HAP-1 (cell line): ENCODE measurements at regions not wholly inside any gene's neighbourhood (a gene's known extent, or its start where the extent isn't known, plus 50 kb on each side); places are given as distances from the start of the nearest gene placed in this dataset.
"Not testable (repeated sequence)": the region's sequence is repeated elsewhere in the genome, so short reads cannot be mapped to it uniquely, and the experiment has no call there.

Source experiments
- DNase-seq, 2 experiments: peaks; one replicate each; pipeline ENCODE4 v3.0.0-alpha.2; 2016 to 2020; ENCODE audit warnings: low spot score in 2 of 2
- H3K27me3 ChIP-seq: fragments of 250-450 bp; sonication (Bioruptor Pico); 2 replicates; pipeline ENCODE4 v1.5.1; 2020; ENCODE audit warnings: low read depth, mild to moderate bottlenecking, moderate library complexity
- H3K36me3 ChIP-seq: fragments of 250-450 bp; sonication (Bioruptor Pico); replicated peaks from 2 replicates; pipeline ENCODE4 v1.5.1; 2020; ENCODE audit warnings: mild to moderate bottlenecking
- H3K4me1 ChIP-seq: fragments of 250-450 bp; sonication (Bioruptor Pico); 2 replicates; pipeline ENCODE4 v1.5.1; 2020; ENCODE audit warnings: mild to moderate bottlenecking
- H3K4me3 ChIP-seq: fragments of 250-450 bp; sonication (Bioruptor Pico); 2 replicates; pipeline ENCODE4 v1.5.1; 2020; ENCODE audit warnings: mild to moderate bottlenecking, moderate library complexity
- H3K9me3 ChIP-seq: fragments of 250-450 bp; sonication (Bioruptor Pico); 2 replicates; pipeline ENCODE4 v1.5.1; 2020; ENCODE audit warnings: mild to moderate bottlenecking, moderate library complexity
- in situ Hi-C: fragments of 300-500 bp; cut with MboI; formaldehyde crosslinking; loops from 3 replicates; pipeline ENCODE4 v1.14.3; 2020; ENCODE audit warnings: low sequenced_read_pairs, inconsistent platforms, mixed read lengths

DNA sequence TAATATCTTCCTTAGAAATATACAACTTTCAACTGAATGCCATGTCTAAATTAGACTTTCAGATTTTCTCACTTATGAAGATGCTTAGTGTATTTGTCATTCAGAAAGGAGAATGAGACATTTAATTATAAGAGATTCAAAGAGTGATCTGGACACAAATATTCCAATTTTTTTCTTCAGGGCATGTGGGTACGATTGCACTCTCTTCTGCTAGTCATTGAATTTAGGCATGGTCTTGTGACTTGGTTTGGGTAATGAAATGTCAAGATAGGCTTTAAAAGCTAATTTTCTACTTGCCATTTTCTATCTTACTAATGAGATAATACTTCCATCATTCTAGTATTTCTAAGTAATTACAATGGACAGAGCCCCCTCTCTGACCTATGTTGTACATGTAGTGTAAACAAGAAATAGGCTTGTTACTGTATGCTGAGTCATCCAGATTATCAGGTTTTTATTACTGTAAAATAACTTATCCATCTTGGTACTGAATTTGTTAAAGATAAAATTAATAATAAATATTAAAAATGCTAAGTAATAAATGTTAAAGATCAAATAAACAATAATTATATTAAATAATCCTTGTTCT lies 770.8 kb upstream of the BCHE start:
- Histone ChIP-seq H3K4me3 (no peak overlapping the region), H3K9me3 (no peaks in the 10 kb centered on the region), H3K27me3 (no peaks in the 10 kb centered on the region), H3K36me3 (no peaks in the 10 kb centered on the region), H3K4me1 (peaks cover 5% of the 10 kb centered on the region)
- in situ Hi-C loops = no loop called here
- no peak for DNase-seq

- H3K9me3 ChIP-seq = no peaks in the 10 kb centered on the region
- in situ Hi-C loops = no loop called here
- peaks cover 5% of the 10 kb centered on the region for H3K4me1 ChIP-seq
- no peak overlapping the region for H3K4me3 ChIP-seq
- no peaks in the 10 kb centered on the region for H3K36me3 ChIP-seq
- no peak for DNase-seq
- H3K27me3 ChIP-seq = no peaks in the 10 kb centered on the region
These were observed 769.8 kb upstream of the BCHE start for GRCh38 chr3:166606988-166607387.

GRCh38 chr3:166593776-166594175 lies 756.6 kb upstream of the BCHE start:
- in situ Hi-C loops = no loop called here
- H3K4me3 ChIP-seq = no peak overlapping the region
- H3K9me3 ChIP-seq = no peaks in the 10 kb centered on the region

GRCh38 chr3:166582236-166582635 lies 745.0 kb upstream of the BCHE start:
- no peaks in the 10 kb centered on the region for H3K36me3 ChIP-seq
- no peak overlapping the region for H3K4me3 ChIP-seq
- no peak for DNase-seq
- no peaks in the 10 kb centered on the region for H3K9me3 ChIP-seq
- peaks cover 5% of the 10 kb centered on the region for H3K4me1 ChIP-seq
- in situ Hi-C loops = no loop called here
- H3K27me3 ChIP-seq = no peaks in the 10 kb centered on the region

More at GRCh38 chr3:166593776-166594175, 756.6 kb upstream of the BCHE start:
- Histone ChIP-seq H3K27me3 (no peaks in the 10 kb centered on the region), H3K4me1 (no peaks in the 10 kb centered on the region; the same call in 1 of the 2 replicates), H3K36me3 (no peaks in the 10 kb centered on the region)
- no peak for DNase-seq

DNA sequence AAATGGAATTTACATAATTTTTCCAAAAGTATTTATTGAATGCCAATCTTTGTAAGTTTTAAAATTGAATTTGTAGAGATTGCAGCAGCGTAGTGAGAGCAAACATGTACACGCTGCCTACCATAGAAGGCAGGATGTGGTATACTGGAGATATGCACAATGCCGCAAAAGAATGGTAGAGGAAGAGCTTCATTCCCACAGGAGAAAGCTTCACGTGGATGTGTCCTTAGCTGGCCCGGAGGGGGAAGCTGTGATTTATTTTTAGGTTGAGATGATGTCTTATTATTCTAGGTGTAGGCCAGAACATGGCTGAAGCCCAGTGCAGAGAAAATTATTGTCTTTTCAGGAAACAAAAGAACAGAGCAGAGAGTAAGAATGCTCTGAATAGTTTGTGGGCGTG lies 743.3 kb upstream of the BCHE start:
- no peaks in the 10 kb centered on the region for H3K36me3 ChIP-seq
- in situ Hi-C loops = no loop called here
- no peaks in the 10 kb centered on the region for H3K27me3 ChIP-seq
- H3K4me3 ChIP-seq = no peak overlapping the region
- DNase-seq = no peak
- H3K9me3 ChIP-seq = no peaks in the 10 kb centered on the region
- H3K4me1 ChIP-seq = no peaks in the 10 kb centered on the region

GRCh38 chr3:166575161-166575560 lies 737.9 kb upstream of the BCHE start:
- Histone ChIP-seq H3K27me3 (no peaks in the 10 kb centered on the region), H3K36me3 (no peaks in the 10 kb centered on the region), H3K4me3 (no peak overlapping the region), H3K9me3 (no peaks in the 10 kb centered on the region), H3K4me1 (no peaks in the 10 kb centered on the region)
- in situ Hi-C loops = no loop called here
- DNase-seq = no peak

DNA sequence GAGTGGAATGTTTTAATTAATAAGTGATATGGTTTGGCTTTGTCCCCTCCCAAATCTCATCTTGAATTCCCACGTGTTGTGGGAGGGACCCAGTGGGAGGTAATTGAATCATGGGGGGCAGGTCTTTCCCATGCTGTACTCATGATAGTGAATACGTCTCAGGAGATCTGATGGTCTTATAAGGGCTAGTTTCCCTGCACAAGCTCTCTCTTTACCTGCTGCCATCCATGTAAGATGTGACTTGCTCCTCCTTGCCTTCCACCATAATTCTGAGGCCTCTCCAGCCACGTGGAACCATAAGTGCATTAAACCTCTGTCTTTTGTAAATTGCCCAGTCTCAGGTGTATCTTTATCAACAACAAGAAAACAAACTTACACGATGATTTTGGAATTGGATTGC lies 734.5 kb upstream of the BCHE start:
- H3K36me3 ChIP-seq, H3K9me3 ChIP-seq, DNase-seq, H3K4me1 ChIP-seq, in situ Hi-C loops, H3K4me3 ChIP-seq, H3K27me3 ChIP-seq: not testable (repeated sequence)

- no peaks in the 10 kb centered on the region for H3K27me3 ChIP-seq
- H3K36me3 ChIP-seq = no peaks in the 10 kb centered on the region
- H3K4me1 ChIP-seq = no peaks in the 10 kb centered on the region
- H3K9me3 ChIP-seq = no peaks in the 10 kb centered on the region
- in situ Hi-C loops = no loop called here
- H3K4me3 ChIP-seq = no peak overlapping the region
- DNase-seq = no peak
These were observed 732.9 kb upstream of the BCHE start for GRCh38 chr3:166570102-166570501.

DNA sequence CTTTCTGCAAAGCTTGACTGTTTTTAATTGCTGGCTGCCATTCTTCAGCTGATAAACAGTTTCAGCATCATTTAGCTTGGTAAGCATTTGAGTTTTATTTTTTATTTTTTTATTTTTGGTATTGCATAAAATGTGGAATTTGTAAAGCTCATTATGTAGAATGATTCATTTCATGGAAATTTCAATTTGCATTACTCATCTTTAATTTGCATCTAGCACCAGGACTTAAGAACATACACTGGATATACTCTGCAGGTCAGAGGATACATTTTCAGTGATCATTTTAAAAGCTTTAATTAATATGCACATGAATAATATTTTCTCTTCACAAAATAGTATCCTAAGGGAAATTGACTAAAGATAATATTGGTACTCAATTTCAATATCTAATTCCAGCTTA lies 732.4 kb upstream of the BCHE start:
- no peak for DNase-seq
- no peaks in the 10 kb centered on the region for H3K27me3 ChIP-seq
- in situ Hi-C loops = no loop called here
- H3K9me3 ChIP-seq = no peaks in the 10 kb centered on the region
- no peak overlapping the region for H3K4me3 ChIP-seq
- no peaks in the 10 kb centered on the region for H3K36me3 ChIP-seq
- no peaks in the 10 kb centered on the region for H3K4me1 ChIP-seq

DNA sequence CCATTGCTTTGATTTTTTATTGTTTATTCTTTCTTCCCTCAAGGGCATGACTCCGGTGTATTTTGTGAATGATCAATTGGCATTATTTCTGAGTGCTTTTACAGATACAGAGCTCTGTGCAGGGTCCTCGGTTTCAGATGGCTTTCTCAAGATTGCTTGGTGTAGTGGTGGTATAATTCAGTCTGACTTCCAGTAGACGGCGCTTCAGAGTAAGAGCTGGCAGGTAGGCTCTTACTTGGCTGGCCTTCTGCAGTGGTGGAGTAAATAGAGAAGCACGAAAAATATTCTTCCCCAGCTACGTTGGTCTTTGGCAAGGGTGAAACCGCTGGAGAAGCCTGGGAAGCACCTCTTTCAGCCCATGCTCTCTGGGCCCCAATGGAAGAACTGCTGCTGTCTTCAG lies 723.0 kb upstream of the BCHE start:
- Histone ChIP-seq H3K36me3 (no peaks in the 10 kb centered on the region), H3K27me3 (no peaks in the 10 kb centered on the region), H3K4me1 (no peaks in the 10 kb centered on the region), H3K4me3 (no peak overlapping the region), H3K9me3 (no peaks in the 10 kb centered on the region)
- in situ Hi-C loops = no loop called here
- DNase-seq = no peak

DNA sequence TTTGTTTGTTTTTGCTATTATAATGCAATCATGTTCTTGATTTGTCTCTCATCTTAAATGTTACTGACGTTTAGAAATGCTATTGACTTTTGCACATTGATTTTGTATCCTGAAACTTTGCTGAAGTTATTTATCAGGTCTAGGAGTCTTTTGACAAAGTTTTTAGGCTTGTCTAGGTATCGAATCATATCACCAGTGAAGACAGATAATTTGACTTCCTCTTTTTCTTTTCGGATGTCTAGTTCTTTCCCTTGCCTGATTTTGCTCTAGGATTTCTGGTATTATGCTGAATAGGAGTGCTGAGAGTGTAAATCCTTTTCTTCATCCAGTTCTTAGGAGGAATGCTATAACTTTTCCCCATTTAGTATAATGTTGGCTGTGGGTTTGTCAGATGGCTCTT lies 719.7 kb upstream of the BCHE start:
- no peak overlapping the region for H3K4me3 ChIP-seq
- H3K36me3 ChIP-seq = no peaks in the 10 kb centered on the region

DNA sequence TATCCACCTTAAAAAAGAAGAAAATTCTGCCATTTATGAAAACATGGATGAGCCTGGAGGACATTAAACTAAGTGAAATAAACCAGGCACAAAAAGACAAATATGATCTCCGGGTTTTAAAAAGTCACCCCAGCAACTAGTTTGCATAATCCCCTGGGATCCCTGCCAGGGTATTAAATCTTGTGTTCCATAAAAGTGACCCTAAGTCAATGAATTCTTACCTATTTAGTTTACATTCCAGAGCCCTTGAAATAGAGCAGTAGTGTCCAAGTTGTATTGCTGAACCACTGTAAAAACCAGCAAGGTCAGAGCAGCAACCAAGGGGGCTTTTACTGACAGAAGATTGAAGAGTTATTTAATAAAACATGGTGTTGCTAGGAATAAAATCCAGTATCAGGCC lies 716.8 kb upstream of the BCHE start:
- Histone ChIP-seq H3K9me3 (no peaks in the 10 kb centered on the region), H3K27me3 (no peaks in the 10 kb centered on the region), H3K36me3 (no peaks in the 10 kb centered on the region), H3K4me3 (no peak overlapping the region), H3K4me1 (peaks cover 14% of the 10 kb centered on the region)
- DNase-seq = peak; percentile 74 to 90
- in situ Hi-C loops = no loop called here

More for the DNA sequence above, 719.7 kb upstream of the BCHE start:
- no peak for DNase-seq
- H3K9me3 ChIP-seq = no peaks in the 10 kb centered on the region
- H3K4me1 ChIP-seq = peaks cover 14% of the 10 kb centered on the region
- no peaks in the 10 kb centered on the region for H3K27me3 ChIP-seq
- in situ Hi-C loops = no loop called here

- no peaks in the 10 kb centered on the region for H3K27me3 ChIP-seq
- H3K36me3 ChIP-seq = no peaks in the 10 kb centered on the region
- in situ Hi-C loops = no loop called here
- no peak overlapping the region for H3K4me3 ChIP-seq
- peaks cover 10% of the 10 kb centered on the region for H3K9me3 ChIP-seq
- DNase-seq = no peak
- H3K4me1 ChIP-seq = no peaks in the 10 kb centered on the region
These were observed 696.5 kb upstream of the BCHE start for GRCh38 chr3:166533740-166534139.

GRCh38 chr3:166531730-166532129 lies 694.5 kb upstream of the BCHE start:
- no peak for DNase-seq
- Histone ChIP-seq H3K9me3 (peaks cover 10% of the 10 kb centered on the region), H3K4me3 (no peak overlapping the region), H3K36me3 (no peaks in the 10 kb centered on the region), H3K4me1 (no peaks in the 10 kb centered on the region), H3K27me3 (no peaks in the 10 kb centered on the region)
- in situ Hi-C loops = no loop called here

GRCh38 chr3:166527325-166527724 lies 690.1 kb upstream of the BCHE start:
- no peaks in the 10 kb centered on the region for H3K4me1 ChIP-seq
- no peak overlapping the region for H3K4me3 ChIP-seq
- peaks cover 10% of the 10 kb centered on the region; the same call in 1 of the 2 replicates for H3K9me3 ChIP-seq
- in situ Hi-C loops = no loop called here
- no peaks in the 10 kb centered on the region for H3K36me3 ChIP-seq
- no peaks in the 10 kb centered on the region for H3K27me3 ChIP-seq
- no peak for DNase-seq
